Mesenchymal stem cell (in vitro differentiated cells and primary cell): ENCODE measurements at regions not wholly inside any gene's neighbourhood (a gene's known extent, or its start where the extent isn't known, plus 50 kb on each side); places are given as distances from the start of the nearest gene placed in this dataset.

Source experiments
- DNase-seq: peaks from one replicate; pipeline ENCODE4 v3.0.0-alpha.2; 2013
- H2AFZ ChIP-seq: one replicate; pipeline ENCODE4 v1.6.1; 2013; ENCODE audit warnings: low read depth, mild to moderate bottlenecking, control low read depth, inconsistent platforms, low read length, moderate library complexity
- H2AK5ac ChIP-seq: 2 replicates; pipeline ENCODE4 v1.6.1; 2013; ENCODE audit warnings: low read length, moderate library complexity, mild to moderate bottlenecking, inconsistent platforms; ENCODE audit not compliant: severe bottlenecking
- H2BK120ac ChIP-seq: one replicate; pipeline ENCODE4 v1.6.1; 2013; ENCODE audit warnings: low read depth, mild to moderate bottlenecking, inconsistent platforms, low read length, moderate library complexity
- H2BK12ac ChIP-seq, 2 experiments: one replicate each; pipeline ENCODE4 v1.6.1; 2013; ENCODE audit warnings: inconsistent platforms in 2 of 2, low read length in 2 of 2, mild to moderate bottlenecking in 2 of 2, moderate library complexity in 2 of 2, control low read depth in 1 of 2
- H2BK15ac ChIP-seq: one replicate; pipeline ENCODE4 v1.6.1; 2013; ENCODE audit warnings: mild to moderate bottlenecking, low read depth, inconsistent platforms; ENCODE audit not compliant: poor library complexity, severe bottlenecking
- H2BK5ac ChIP-seq: 2 replicates; pipeline ENCODE4 v1.6.1; 2013; ENCODE audit warnings: low read depth, mild to moderate bottlenecking, low read length, control low read depth, inconsistent platforms; ENCODE audit not compliant: poor library complexity, severe bottlenecking
- H3K14ac ChIP-seq, 2 experiments: one replicate each; pipeline ENCODE4 v1.6.1; 2013; ENCODE audit warnings: inconsistent platforms in 2 of 2, low read length in 2 of 2, control low read depth in 1 of 2, mild to moderate bottlenecking in 1 of 2, moderate library complexity in 1 of 2
- H3K18ac ChIP-seq, 2 experiments: one replicate each; pipeline ENCODE4 v1.6.1; 2013; ENCODE audit warnings: inconsistent platforms in 2 of 2, low read length in 2 of 2, control low read depth in 1 of 2, low read depth in 1 of 2, mild to moderate bottlenecking in 1 of 2
- H3K23ac ChIP-seq, 2 experiments: one replicate each; pipeline ENCODE4 v1.6.1; 2013; ENCODE audit warnings: inconsistent platforms in 2 of 2, low read length in 2 of 2, mild to moderate bottlenecking in 2 of 2, moderate library complexity in 2 of 2, control low read depth in 1 of 2
- H3K27ac ChIP-seq: 2 replicates; pipeline ENCODE4 v1.5.1; 2013; ENCODE audit warnings: mild to moderate bottlenecking, moderate library complexity, low read length, control low read depth, inconsistent platforms; ENCODE audit not compliant: poor library complexity, severe bottlenecking
- H3K27me3 ChIP-seq, 2 experiments: 2 replicates each; pipeline versions ENCODE4 v1.6.1 to v1.7.0; 2013; ENCODE audit warnings: low read length in 2 of 2, mild to moderate bottlenecking in 2 of 2, moderate library complexity in 2 of 2, control low read depth in 1 of 2, inconsistent platforms in 1 of 2; ENCODE audit not compliant: control insufficient read depth in 1 of 2, insufficient read depth in 1 of 2
- H3K36me3 ChIP-seq, 2 experiments: 2 replicates each; pipeline versions ENCODE4 v1.6.1 to v1.7.0; 2013; ENCODE audit warnings: low read length in 2 of 2, control low read depth in 1 of 2, inconsistent platforms in 1 of 2, low read depth in 1 of 2, mild to moderate bottlenecking in 1 of 2; ENCODE audit not compliant: insufficient read depth in 2 of 2, control insufficient read depth in 1 of 2
- H3K4ac ChIP-seq, 2 experiments: one replicate each; pipeline ENCODE4 v1.6.1; 2013; ENCODE audit warnings: inconsistent platforms in 2 of 2, low read length in 2 of 2, mild to moderate bottlenecking in 2 of 2, moderate library complexity in 2 of 2, control low read depth in 1 of 2, low read depth in 1 of 2
- H3K4me1 ChIP-seq: 2 replicates; pipeline ENCODE4 v1.6.1; 2013; ENCODE audit warnings: low read depth, low read length, control low read depth; ENCODE audit not compliant: control insufficient read depth, insufficient read depth
- H3K4me2 ChIP-seq: 2 replicates; pipeline ENCODE4 v1.6.1; 2013; ENCODE audit warnings: low read length, mild to moderate bottlenecking, inconsistent platforms; ENCODE audit not compliant: poor library complexity, severe bottlenecking
- H3K4me3 ChIP-seq, 2 experiments: 2 replicates each; pipeline versions ENCODE4 v1.5.1 to v1.7.0; 2013; ENCODE audit warnings: low read length in 2 of 2, mild to moderate bottlenecking in 2 of 2, control low read depth in 1 of 2, low read depth in 1 of 2; ENCODE audit not compliant: insufficient read depth in 1 of 2
- H3K79me1 ChIP-seq: replicated peaks from 2 replicates; pipeline ENCODE4 v1.6.1; 2013; ENCODE audit warnings: mild to moderate bottlenecking, control low read depth, low read length, inconsistent platforms; ENCODE audit not compliant: poor library complexity, severe bottlenecking
- H3K9ac ChIP-seq: 2 replicates; pipeline ENCODE4 v1.7.0; 2013; ENCODE audit warnings: mild to moderate bottlenecking, low read length, moderate library complexity
- H3K9me3 ChIP-seq: 2 replicates; pipeline ENCODE4 v1.7.0; 2013; ENCODE audit warnings: mild to moderate bottlenecking, low read length; ENCODE audit not compliant: control insufficient read depth
- H4K8ac ChIP-seq: one replicate; pipeline ENCODE4 v1.6.1; 2013; ENCODE audit warnings: inconsistent platforms, mild to moderate bottlenecking, low read length, moderate library complexity
- H4K91ac ChIP-seq: one replicate; pipeline ENCODE4 v1.6.1; 2013; ENCODE audit warnings: mild to moderate bottlenecking, low read length, inconsistent platforms
- WGBS: methylation state at CpG from one replicate; pipeline ENCODE4 v1.1.7; 2013; ENCODE audit warnings: mixed read lengths; 5-methylcytosine and 5-hydroxymethylcytosine counted together

- H2BK120ac ChIP-seq: no peak overlapping the region
- H3K14ac ChIP-seq: no peak overlapping the region
- H2BK5ac ChIP-seq: no peak overlapping the region
- H4K91ac ChIP-seq: no peak overlapping the region
- peaks cover 2% of the 10 kb centered on the region for H3K4me1 ChIP-seq
- H3K4ac ChIP-seq: no peak overlapping the region
- no peaks in the 10 kb centered on the region for H3K9me3 ChIP-seq
- H2BK15ac ChIP-seq: no peak overlapping the region
- DNase-seq: no peak
- no peaks in the 10 kb centered on the region for H3K79me1 ChIP-seq
- no peak overlapping the region for H4K8ac ChIP-seq
- no peak overlapping the region for H2AK5ac ChIP-seq
- H3K27ac ChIP-seq: no peak overlapping the region
- WGBS: no CpG with 5 or more reads among the region's 1 CpG
- no peaks in the 10 kb centered on the region for H3K36me3 ChIP-seq
- no peaks in the 10 kb centered on the region for H3K27me3 ChIP-seq
- no peak overlapping the region for H3K4me3 ChIP-seq
- no peak overlapping the region for H3K18ac ChIP-seq
- H3K9ac ChIP-seq: no peak overlapping the region
- no peak overlapping the region for H3K4me2 ChIP-seq
- H2BK12ac ChIP-seq: no peak overlapping the region
- no peak overlapping the region for H3K23ac ChIP-seq
- H2AFZ ChIP-seq: no peak overlapping the region
Measured at GRCh38 chr3:81439108-81439507, 322.3 kb downstream of the GBE1 start.

DNA sequence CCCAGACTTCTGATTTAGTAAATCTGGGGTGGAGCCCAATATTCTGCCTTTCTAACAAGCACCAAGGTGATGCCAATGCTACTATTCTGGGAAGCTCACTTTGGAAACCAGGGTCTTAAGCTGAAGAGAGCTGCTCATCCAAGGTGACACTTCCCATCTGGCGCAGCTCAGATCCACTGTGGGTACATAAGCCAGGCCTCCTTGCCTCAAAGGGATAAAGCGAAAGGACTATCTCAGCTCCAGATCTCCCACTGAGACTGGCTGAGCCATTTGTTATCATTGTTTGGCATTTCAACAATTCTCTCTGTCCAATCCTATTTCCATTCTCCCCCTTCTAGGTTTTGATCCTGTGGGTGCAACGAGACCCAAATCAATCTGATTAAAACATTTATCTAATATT is 323.8 kb downstream of the GBE1 start:
- H2BK12ac ChIP-seq: no peak overlapping the region
- no peak for DNase-seq
- no peak overlapping the region for H3K14ac ChIP-seq
- no peaks in the 10 kb centered on the region for H3K36me3 ChIP-seq
- H3K4me2 ChIP-seq: no peak overlapping the region
- WGBS: 65% methylated on average over 2 of the region's 3 CpGs
- no peak overlapping the region for H3K23ac ChIP-seq
- no peak overlapping the region for H3K27ac ChIP-seq
- no peak overlapping the region for H2AFZ ChIP-seq
- no peaks in the 10 kb centered on the region for H3K27me3 ChIP-seq
- no peak overlapping the region for H3K18ac ChIP-seq
- H3K4ac ChIP-seq: no peak overlapping the region
- H3K4me1 ChIP-seq: no peaks in the 10 kb centered on the region
- no peaks in the 10 kb centered on the region for H3K79me1 ChIP-seq
- H4K91ac ChIP-seq: no peak overlapping the region
- H2BK5ac ChIP-seq: no peak overlapping the region
- H2AK5ac ChIP-seq: no peak overlapping the region
- H3K9ac ChIP-seq: no peak overlapping the region
- no peaks in the 10 kb centered on the region for H3K9me3 ChIP-seq
- no peak overlapping the region for H2BK15ac ChIP-seq
- no peak overlapping the region for H3K4me3 ChIP-seq
- no peak overlapping the region for H4K8ac ChIP-seq
- H2BK120ac ChIP-seq: no peak overlapping the region

DNA sequence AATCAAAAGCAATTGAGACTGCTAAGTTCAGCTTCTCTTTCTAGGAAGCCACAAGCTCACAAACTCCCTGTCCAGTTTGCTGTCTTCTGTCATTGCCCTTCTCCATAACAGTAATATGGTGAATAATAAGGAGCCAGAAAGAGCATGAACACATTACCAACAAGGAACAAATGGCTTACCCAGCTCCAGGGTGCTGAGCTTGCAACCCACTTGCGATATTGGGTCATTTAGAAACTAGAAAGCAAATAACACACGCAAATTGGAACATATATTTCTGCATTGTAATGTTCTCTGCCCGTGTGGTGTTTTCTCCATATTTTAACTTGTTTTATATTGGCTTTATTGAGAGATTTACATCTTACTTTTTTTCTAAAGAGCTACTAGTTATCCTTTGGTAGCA is 325.3 kb downstream of the GBE1 start:
- Histone ChIP-seq H3K23ac (no peak overlapping the region), H2BK15ac (no peak overlapping the region), H3K79me1 (no peaks in the 10 kb centered on the region), H3K27ac (no peak overlapping the region), H3K14ac (no peak overlapping the region), H2AK5ac (no peak overlapping the region), H3K4me3 (no peak overlapping the region), H2BK5ac (no peak overlapping the region), H3K9me3 (no peaks in the 10 kb centered on the region), H3K27me3 (no peaks in the 10 kb centered on the region), H2BK12ac (no peak overlapping the region), H3K36me3 (no peaks in the 10 kb centered on the region), H2BK120ac (no peak overlapping the region), H4K91ac (no peak overlapping the region), H3K18ac (no peak overlapping the region), H3K4me2 (no peak overlapping the region), H4K8ac (no peak overlapping the region), H3K4me1 (no peaks in the 10 kb centered on the region), H3K9ac (no peak overlapping the region), H2AFZ (no peak overlapping the region), H3K4ac (no peak overlapping the region)
- DNase-seq: no peak
- 89% methylated on average over 1 of the region's 3 CpGs for WGBS

GRCh38 chr3:81435050-81435449 is 326.4 kb downstream of the GBE1 start:
- no peaks in the 10 kb centered on the region for H3K9me3 ChIP-seq
- H2AK5ac ChIP-seq: no peak overlapping the region
- no peak overlapping the region for H3K4ac ChIP-seq
- H3K79me1 ChIP-seq: no peaks in the 10 kb centered on the region
- no peak overlapping the region for H3K23ac ChIP-seq
- H4K91ac ChIP-seq: no peak overlapping the region
- no peak overlapping the region for H2AFZ ChIP-seq
- DNase-seq: no peak
- WGBS: no CpG with 5 or more reads among the region's 1 CpG
- no peak overlapping the region for H3K27ac ChIP-seq
- no peak overlapping the region for H3K14ac ChIP-seq
- no peak overlapping the region for H3K4me2 ChIP-seq
- no peak overlapping the region for H2BK15ac ChIP-seq
- no peak overlapping the region for H4K8ac ChIP-seq
- H2BK5ac ChIP-seq: no peak overlapping the region
- H3K4me3 ChIP-seq: no peak overlapping the region
- H3K9ac ChIP-seq: no peak overlapping the region
- no peak overlapping the region for H2BK12ac ChIP-seq
- H3K27me3 ChIP-seq: no peaks in the 10 kb centered on the region
- H3K36me3 ChIP-seq: no peaks in the 10 kb centered on the region
- H3K18ac ChIP-seq: no peak overlapping the region
- no peak overlapping the region for H2BK120ac ChIP-seq
- no peaks in the 10 kb centered on the region for H3K4me1 ChIP-seq
